ENCODE measurements at regions not wholly inside any gene's neighbourhood (a gene's known extent, or its start where the extent isn't known, plus 50 kb on each side); places are given as distances from the start of the nearest gene placed in this dataset.

DNA sequence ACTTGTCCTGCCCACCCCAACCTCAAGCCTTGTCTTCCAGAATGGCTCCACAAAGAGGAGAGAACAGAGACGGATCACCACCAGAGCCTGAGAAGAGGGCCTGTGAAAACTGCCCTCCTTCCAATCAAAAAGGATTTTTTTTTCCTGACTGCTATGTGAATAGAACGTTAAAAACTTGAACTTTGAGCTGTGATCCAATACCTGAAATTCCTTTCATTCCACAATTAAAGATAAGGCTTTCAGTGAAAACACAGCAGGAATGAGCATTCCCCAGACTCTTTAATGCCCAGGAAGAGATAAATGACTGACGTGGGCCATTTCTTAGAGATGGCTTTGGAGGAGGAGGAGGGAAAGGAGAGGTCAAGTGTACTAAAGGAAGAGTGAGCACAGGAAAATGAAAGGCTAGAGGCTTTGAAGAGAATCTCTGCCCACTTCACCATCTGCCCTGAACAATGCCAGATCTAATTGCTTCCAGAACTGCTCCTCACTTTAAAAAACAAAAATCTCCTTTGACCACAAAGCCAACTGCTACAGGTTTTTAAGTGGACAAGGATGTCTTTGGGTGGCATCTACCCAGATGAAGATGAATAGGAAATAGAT lies 177.9 kb upstream of the MAP3K1 start (continued):
- TF ChIP-seq ZNF567 (CRISPR knock-in tag; IDR thresholded peaks at IDR 0.05; ENCODE audit: borderline replicate concordance) (no peak), ZNF616 (CRISPR knock-in tag; IDR thresholded peaks at IDR 0.05; ENCODE audit: low read depth) (no peak), AGO2 (optimal IDR thresholded peaks at IDR 0.05; ENCODE audit: low read depth, low read length) (no peak), DPF2 (CRISPR knock-in tag; IDR thresholded peaks at IDR 0.05; ENCODE audit: borderline replicate concordance, low read depth) (peak; percentile 82), ZNF232 (CRISPR knock-in tag; IDR thresholded peaks at IDR 0.05; ENCODE audit: borderline replicate concordance) (no peak), NFYB (CRISPR knock-in tag; IDR thresholded peaks at IDR 0.05) (no peak), ZNF496 (CRISPR knock-in tag; IDR thresholded peaks at IDR 0.05; ENCODE audit: insufficient replicate concordance) (no peak), ZNF317 (CRISPR knock-in tag; IDR thresholded peaks at IDR 0.05) (peak; percentile 55; the same call in 1 of the 2 replicates), KDM1A (CRISPR knock-in tag; IDR thresholded peaks at IDR 0.05) (no peak), ZNF563 (CRISPR knock-in tag; IDR thresholded peaks at IDR 0.05) (no peak)
- TF ChIP-seq, protein P1, sequence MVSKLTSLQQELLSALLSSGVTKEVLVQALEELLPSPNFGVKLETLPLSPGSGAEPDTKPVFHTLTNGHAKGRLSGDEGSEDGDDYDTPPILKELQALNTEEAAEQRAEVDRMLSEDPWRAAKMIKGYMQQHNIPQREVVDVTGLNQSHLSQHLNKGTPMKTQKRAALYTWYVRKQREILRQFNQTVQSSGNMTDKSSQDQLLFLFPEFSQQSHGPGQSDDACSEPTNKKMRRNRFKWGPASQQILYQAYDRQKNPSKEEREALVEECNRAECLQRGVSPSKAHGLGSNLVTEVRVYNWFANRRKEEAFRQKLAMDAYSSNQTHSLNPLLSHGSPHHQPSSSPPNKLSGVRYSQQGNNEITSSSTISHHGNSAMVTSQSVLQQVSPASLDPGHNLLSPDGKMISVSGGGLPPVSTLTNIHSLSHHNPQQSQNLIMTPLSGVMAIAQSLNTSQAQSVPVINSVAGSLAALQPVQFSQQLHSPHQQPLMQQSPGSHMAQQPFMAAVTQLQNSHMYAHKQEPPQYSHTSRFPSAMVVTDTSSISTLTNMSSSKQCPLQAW (CRISPR knock-in tag; IDR thresholded peaks at IDR 0.05) = 0 out of 2 replicates have a peak, but pooled peaks have one; percentile 60
- TF ChIP-seq, protein P2, sequence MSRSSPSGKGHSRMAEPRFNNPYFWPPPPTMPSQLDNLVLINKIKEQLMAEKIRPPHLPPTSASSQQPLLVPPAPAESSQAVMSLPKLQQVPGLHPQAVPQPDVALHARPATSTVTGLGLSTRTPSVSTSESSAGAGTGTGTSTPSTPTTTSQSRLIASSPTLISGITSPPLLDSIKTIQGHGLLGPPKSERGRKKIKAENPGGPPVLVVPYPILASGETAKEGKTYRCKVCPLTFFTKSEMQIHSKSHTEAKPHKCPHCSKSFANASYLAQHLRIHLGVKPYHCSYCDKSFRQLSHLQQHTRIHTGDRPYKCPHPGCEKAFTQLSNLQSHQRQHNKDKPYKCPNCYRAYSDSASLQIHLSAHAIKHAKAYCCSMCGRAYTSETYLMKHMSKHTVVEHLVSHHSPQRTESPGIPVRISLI (CRISPR knock-in tag; IDR thresholded peaks at IDR 0.05; ENCODE audit: borderline replicate concordance) = peak; percentile 96
- TF ChIP-seq, protein P3, sequence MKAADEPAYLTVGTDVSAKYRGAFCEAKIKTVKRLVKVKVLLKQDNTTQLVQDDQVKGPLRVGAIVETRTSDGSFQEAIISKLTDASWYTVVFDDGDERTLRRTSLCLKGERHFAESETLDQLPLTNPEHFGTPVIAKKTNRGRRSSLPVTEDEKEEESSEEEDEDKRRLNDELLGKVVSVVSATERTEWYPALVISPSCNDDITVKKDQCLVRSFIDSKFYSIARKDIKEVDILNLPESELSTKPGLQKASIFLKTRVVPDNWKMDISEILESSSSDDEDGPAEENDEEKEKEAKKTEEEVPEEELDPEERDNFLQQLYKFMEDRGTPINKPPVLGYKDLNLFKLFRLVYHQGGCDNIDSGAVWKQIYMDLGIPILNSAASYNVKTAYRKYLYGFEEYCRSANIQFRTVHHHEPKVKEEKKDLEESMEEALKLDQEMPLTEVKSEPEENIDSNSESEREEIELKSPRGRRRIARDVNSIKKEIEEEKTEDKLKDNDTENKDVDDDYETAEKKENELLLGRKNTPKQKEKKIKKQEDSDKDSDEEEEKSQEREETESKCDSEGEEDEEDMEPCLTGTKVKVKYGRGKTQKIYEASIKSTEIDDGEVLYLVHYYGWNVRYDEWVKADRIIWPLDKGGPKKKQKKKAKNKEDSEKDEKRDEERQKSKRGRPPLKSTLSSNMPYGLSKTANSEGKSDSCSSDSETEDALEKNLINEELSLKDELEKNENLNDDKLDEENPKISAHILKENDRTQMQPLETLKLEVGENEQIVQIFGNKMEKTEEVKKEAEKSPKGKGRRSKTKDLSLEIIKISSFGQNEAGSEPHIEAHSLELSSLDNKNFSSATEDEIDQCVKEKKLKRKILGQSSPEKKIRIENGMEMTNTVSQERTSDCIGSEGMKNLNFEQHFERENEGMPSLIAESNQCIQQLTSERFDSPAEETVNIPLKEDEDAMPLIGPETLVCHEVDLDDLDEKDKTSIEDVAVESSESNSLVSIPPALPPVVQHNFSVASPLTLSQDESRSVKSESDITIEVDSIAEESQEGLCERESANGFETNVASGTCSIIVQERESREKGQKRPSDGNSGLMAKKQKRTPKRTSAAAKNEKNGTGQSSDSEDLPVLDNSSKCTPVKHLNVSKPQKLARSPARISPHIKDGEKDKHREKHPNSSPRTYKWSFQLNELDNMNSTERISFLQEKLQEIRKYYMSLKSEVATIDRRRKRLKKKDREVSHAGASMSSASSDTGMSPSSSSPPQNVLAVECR (CRISPR knock-in tag; IDR thresholded peaks at IDR 0.05; ENCODE audit: borderline replicate concordance) = peak; percentile 32; the same call in 1 of the 2 replicates
- TF ChIP-seq, protein P4, sequence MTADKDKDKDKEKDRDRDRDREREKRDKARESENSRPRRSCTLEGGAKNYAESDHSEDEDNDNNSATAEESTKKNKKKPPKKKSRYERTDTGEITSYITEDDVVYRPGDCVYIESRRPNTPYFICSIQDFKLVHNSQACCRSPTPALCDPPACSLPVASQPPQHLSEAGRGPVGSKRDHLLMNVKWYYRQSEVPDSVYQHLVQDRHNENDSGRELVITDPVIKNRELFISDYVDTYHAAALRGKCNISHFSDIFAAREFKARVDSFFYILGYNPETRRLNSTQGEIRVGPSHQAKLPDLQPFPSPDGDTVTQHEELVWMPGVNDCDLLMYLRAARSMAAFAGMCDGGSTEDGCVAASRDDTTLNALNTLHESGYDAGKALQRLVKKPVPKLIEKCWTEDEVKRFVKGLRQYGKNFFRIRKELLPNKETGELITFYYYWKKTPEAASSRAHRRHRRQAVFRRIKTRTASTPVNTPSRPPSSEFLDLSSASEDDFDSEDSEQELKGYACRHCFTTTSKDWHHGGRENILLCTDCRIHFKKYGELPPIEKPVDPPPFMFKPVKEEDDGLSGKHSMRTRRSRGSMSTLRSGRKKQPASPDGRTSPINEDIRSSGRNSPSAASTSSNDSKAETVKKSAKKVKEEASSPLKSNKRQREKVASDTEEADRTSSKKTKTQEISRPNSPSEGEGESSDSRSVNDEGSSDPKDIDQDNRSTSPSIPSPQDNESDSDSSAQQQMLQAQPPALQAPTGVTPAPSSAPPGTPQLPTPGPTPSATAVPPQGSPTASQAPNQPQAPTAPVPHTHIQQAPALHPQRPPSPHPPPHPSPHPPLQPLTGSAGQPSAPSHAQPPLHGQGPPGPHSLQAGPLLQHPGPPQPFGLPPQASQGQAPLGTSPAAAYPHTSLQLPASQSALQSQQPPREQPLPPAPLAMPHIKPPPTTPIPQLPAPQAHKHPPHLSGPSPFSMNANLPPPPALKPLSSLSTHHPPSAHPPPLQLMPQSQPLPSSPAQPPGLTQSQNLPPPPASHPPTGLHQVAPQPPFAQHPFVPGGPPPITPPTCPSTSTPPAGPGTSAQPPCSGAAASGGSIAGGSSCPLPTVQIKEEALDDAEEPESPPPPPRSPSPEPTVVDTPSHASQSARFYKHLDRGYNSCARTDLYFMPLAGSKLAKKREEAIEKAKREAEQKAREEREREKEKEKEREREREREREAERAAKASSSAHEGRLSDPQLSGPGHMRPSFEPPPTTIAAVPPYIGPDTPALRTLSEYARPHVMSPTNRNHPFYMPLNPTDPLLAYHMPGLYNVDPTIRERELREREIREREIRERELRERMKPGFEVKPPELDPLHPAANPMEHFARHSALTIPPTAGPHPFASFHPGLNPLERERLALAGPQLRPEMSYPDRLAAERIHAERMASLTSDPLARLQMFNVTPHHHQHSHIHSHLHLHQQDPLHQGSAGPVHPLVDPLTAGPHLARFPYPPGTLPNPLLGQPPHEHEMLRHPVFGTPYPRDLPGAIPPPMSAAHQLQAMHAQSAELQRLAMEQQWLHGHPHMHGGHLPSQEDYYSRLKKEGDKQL (CRISPR knock-in tag; IDR thresholded peaks at IDR 0.05; ENCODE audit: low read depth) = 0 out of 2 replicates have a peak, but pooled peaks have one; percentile 27
- TF ChIP-seq, protein P5, sequence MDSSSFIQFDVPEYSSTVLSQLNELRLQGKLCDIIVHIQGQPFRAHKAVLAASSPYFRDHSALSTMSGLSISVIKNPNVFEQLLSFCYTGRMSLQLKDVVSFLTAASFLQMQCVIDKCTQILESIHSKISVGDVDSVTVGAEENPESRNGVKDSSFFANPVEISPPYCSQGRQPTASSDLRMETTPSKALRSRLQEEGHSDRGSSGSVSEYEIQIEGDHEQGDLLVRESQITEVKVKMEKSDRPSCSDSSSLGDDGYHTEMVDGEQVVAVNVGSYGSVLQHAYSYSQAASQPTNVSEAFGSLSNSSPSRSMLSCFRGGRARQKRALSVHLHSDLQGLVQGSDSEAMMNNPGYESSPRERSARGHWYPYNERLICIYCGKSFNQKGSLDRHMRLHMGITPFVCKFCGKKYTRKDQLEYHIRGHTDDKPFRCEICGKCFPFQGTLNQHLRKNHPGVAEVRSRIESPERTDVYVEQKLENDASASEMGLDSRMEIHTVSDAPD (CRISPR knock-in tag; IDR thresholded peaks at IDR 0.05) = no peak

All from HepG2 (cell line).